D341Med (cell line): ENCODE measurements at regions not wholly inside any gene's neighbourhood (a gene's known extent, or its start where the extent isn't known, plus 50 kb on each side); places are given as distances from the start of the nearest gene placed in this dataset.

Source experiments
- DNase-seq: peaks from one replicate; pipeline ENCODE4 v3.0.0; 2012; ENCODE audit warnings: low spot score

- no peak for DNase-seq
Measured at GRCh38 chr16:82358161-82358560, 188.1 kb upstream of the MPHOSPH6 start.

- no peak for DNase-seq
Measured at GRCh38 chr16:82357237-82357636, 187.2 kb upstream of the MPHOSPH6 start.

- no peak for DNase-seq
Measured at GRCh38 chr16:82350560-82350959, 180.5 kb upstream of the MPHOSPH6 start.

- no peak for DNase-seq
Measured at GRCh38 chr16:82345318-82345717, 175.3 kb upstream of the MPHOSPH6 start.

- peak; percentile 55 for DNase-seq
Measured at GRCh38 chr16:82344157-82344556, 174.1 kb upstream of the MPHOSPH6 start.

- DNase-seq = no peak
Measured at GRCh38 chr16:82341146-82341669, 171.2 kb upstream of the MPHOSPH6 start.

GRCh38 chr16:82340531-82340930, 170.5 kb upstream of the MPHOSPH6 start:
- no peak for DNase-seq

GRCh38 chr16:82337355-82337754, 167.3 kb upstream of the MPHOSPH6 start:
- no peak for DNase-seq

- no peak for DNase-seq
Measured at GRCh38 chr16:82331974-82332750, 162.1 kb upstream of the MPHOSPH6 start.

- no peak for DNase-seq
Measured at GRCh38 chr16:82331397-82331796, 161.4 kb upstream of the MPHOSPH6 start.

GRCh38 chr16:82329504-82330192, 159.6 kb upstream of the MPHOSPH6 start:
- DNase-seq = no peak

- no peak for DNase-seq
Measured at GRCh38 chr16:82328881-82329469, 159.0 kb upstream of the MPHOSPH6 start.

GRCh38 chr16:82323171-82323570, 153.1 kb upstream of the MPHOSPH6 start:
- DNase-seq = no peak

- DNase-seq = no peak
Measured at GRCh38 chr16:82322177-82322576, 152.2 kb upstream of the MPHOSPH6 start.

GRCh38 chr16:82319038-82319437, 149.0 kb upstream of the MPHOSPH6 start:
- DNase-seq = no peak

GRCh38 chr16:82317411-82318167, 147.6 kb upstream of the MPHOSPH6 start:
- DNase-seq = no peak

- DNase-seq = no peak
Measured at GRCh38 chr16:82313754-82314153, 143.7 kb upstream of the MPHOSPH6 start.

GRCh38 chr16:82311528-82311927, 141.5 kb upstream of the MPHOSPH6 start:
- DNase-seq = no peak

GRCh38 chr16:82302042-82302727, 132.2 kb upstream of the MPHOSPH6 start:
- DNase-seq = peak; percentile 35

GRCh38 chr16:82301146-82301755, 131.2 kb upstream of the MPHOSPH6 start:
- DNase-seq = no peak

- DNase-seq = no peak
Measured at GRCh38 chr16:82300374-82300951, 130.4 kb upstream of the MPHOSPH6 start.
